Esophagus squamous epithelium (tissue), 4 donors: ENCODE measurements at regions not wholly inside any gene's neighbourhood (a gene's known extent, or its start where the extent isn't known, plus 50 kb on each side); places are given as distances from the start of the nearest gene placed in this dataset.

Experiments
- POLR2A ChIP-seq, 4 donors: fragments of 450-650 bp; IDR thresholded peaks; one replicate each; pipeline ENCODE4 v1.6.1; 2017; ENCODE audit warnings: antibody characterized with exemption in 4 of 4, mild to moderate bottlenecking in 4 of 4, moderate library complexity in 3 of 4
- TF ChIP-seq, protein P1 (sequence below), 6 experiments: fragments of 450-650 bp in 4 of 6; fragments of 200-600 bp in 2 of 6; sonication (generic) in 2 of 6; IDR thresholded peaks; one replicate each; pipeline ENCODE4 v1.5.1; 2016 to 2019; ENCODE audit warnings: antibody characterized with exemption in 6 of 6, mild to moderate bottlenecking in 4 of 6, moderate library complexity in 4 of 6

GRCh38 chr9:89889865-89890264 lies 285.1 kb downstream of the GADD45G start:
- TF ChIP-seq, protein P1, sequence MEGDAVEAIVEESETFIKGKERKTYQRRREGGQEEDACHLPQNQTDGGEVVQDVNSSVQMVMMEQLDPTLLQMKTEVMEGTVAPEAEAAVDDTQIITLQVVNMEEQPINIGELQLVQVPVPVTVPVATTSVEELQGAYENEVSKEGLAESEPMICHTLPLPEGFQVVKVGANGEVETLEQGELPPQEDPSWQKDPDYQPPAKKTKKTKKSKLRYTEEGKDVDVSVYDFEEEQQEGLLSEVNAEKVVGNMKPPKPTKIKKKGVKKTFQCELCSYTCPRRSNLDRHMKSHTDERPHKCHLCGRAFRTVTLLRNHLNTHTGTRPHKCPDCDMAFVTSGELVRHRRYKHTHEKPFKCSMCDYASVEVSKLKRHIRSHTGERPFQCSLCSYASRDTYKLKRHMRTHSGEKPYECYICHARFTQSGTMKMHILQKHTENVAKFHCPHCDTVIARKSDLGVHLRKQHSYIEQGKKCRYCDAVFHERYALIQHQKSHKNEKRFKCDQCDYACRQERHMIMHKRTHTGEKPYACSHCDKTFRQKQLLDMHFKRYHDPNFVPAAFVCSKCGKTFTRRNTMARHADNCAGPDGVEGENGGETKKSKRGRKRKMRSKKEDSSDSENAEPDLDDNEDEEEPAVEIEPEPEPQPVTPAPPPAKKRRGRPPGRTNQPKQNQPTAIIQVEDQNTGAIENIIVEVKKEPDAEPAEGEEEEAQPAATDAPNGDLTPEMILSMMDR (IDR thresholded peaks at IDR 0.05) = no peak
- TF ChIP-seq POLR2A (IDR thresholded peaks at IDR 0.05) = no peak
